ENCODE measurements at regions not wholly inside any gene's neighbourhood (a gene's known extent, or its start where the extent isn't known, plus 50 kb on each side); places are given as distances from the start of the nearest gene placed in this dataset.
"Not testable (repeated sequence)": the region's sequence is repeated elsewhere in the genome, so short reads cannot be mapped to it uniquely, and the experiment has no call there.

DNA sequence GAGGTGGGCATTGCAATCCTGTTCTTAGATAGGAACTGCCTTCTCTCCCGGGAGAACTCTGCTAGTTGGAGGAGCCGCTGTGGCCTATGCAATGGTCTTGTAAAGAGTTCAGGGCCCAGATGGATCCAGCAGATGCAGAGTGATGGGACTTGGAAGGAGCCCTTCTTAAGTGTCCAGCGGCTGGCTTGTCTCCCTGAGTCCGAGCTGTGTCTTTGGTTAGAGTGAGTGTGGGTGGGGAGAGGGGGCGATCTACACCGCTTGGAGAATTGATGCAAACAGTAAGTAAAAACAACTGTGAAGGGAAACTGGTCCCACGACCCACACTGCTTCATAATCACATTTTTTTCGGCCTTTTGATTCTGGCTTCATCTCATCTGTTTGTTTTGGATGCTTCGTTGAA is 89.8 kb upstream of the CYRIA start:
- Histone ChIP-seq H3K27me3 (ENCODE audit: insufficient read depth, low read depth, severe bottlenecking) (no peaks in the 10 kb centered on the region), H3K4me3 (ENCODE audit: low read depth, low read length) (no peak overlapping the region), H3K27ac (no peak overlapping the region), H3K9me3 (ENCODE audit: severe bottlenecking) (no peaks in the 10 kb centered on the region), H3K36me3 (no peaks in the 10 kb centered on the region)
- DNase-seq, result no peak
- TF ChIP-seq CTCF (IDR thresholded peaks at IDR 0.05; ENCODE audit: low read depth, low read length), result no peak

GRCh38 chr2:16753025-16753424 is 87.4 kb upstream of the CYRIA start:
- H3K36me3 ChIP-seq; H3K4me3 ChIP-seq (ENCODE audit: low read depth, low read length); H3K27me3 ChIP-seq (ENCODE audit: insufficient read depth, low read depth, severe bottlenecking); DNase-seq; H3K9me3 ChIP-seq (ENCODE audit: severe bottlenecking); H3K27ac ChIP-seq: not testable (repeated sequence)

DNA sequence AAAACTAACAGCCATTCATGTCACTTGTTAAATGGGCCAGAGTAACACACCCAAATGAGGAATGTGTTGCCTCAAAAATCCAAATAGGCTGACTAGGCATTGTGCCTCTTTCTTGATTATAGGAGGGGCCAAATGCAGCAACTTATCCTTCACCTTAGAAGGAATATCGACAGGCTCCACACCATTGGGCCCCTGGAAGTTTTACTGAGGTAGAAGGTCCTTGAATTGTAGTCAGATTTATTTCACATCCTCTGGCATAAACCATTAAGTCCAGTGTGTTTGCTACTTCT is 85.2 kb upstream of the CYRIA start:
- H3K4me3 ChIP-seq (ENCODE audit: low read depth, low read length); H3K27ac ChIP-seq; H3K9me3 ChIP-seq (ENCODE audit: severe bottlenecking); H3K36me3 ChIP-seq; DNase-seq; H3K27me3 ChIP-seq (ENCODE audit: insufficient read depth, low read depth, severe bottlenecking): not testable (repeated sequence)

DNA sequence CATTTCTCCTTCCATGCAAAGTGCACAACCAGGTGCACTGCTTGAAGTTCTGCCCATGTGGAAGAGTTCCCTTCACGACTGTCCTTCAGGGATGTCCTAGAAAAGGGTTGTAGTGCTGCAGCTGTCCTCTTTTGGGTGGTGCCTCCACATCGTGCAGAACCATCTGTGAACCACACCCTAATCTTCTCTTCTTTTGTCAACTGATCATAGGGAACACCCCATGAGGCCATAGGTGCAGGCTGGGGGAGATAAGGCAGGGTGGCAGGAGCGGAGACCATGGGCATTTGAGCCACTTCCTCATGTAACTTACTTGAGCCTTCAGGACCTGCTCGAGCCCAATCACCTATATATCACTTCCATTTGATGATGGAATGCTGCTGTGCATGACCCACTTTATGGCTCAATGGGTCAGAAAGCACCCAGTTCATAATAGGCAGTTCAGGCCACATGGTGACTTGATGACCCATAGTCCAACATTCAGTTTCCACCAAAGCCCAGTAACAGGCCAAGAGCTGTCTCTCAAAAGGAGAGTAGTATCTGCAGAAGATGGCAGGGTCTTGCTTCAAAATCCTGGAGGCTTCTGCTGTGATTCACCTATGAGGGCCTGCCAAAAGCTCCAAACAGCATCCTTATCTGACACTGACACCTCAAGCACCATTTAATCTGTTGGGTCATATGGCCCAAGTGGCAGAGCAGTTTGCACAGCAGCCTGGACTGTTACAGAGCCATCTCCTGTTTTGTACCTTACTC is 84.7 kb upstream of the CYRIA start:
- no peak overlapping the region for H3K4me3 ChIP-seq (ENCODE audit: low read depth, low read length)
- no peak for DNase-seq
- H3K27me3 ChIP-seq (ENCODE audit: insufficient read depth, low read depth, severe bottlenecking), result no peaks in the 10 kb centered on the region
- no peaks in the 10 kb centered on the region for H3K9me3 ChIP-seq (ENCODE audit: severe bottlenecking)
- no peak overlapping the region for H3K27ac ChIP-seq
- H3K36me3 ChIP-seq, result no peaks in the 10 kb centered on the region
- no peak for TF ChIP-seq CTCF (IDR thresholded peaks at IDR 0.05; ENCODE audit: low read depth, low read length)

DNA sequence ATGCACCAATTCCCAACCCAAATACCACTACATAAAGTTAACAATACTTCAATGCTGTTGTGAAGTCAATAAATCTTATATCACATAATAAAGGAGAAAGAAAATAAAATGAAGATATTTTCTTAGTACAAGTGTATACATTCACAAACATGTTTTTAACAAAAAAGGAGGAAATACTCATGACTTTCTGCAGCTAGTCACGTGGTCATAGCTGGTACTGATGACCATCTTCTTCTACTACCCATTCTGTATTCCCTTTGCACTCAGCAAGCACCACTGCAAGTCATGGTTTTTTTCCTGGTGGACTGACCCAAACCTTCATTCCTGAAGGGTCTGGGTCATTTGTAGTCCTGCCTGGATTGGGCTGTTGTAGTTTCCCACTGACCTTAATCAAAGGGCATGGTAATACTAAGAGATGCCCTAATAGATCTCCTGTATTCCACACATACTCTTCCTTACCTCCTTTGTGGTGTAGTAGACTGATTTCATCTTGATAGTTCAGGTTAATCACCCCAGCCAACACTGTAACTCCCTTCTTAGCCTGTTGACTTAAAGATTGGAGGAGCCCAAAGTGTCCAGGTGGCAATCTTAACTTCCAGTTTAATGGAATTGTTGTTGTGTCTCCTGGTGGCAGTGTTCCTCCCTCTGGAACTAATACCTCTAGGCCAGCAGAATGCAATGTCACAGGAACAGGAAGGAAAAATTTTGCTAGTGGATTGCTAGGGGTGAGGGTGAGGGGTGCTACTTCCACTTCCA is 83.1 kb upstream of the CYRIA start:
- not testable (repeated sequence) for H3K27ac ChIP-seq, DNase-seq

GRCh38 chr2:16747689-16748088 is 82.1 kb upstream of the CYRIA start:
- Histone ChIP-seq H3K27me3 (ENCODE audit: insufficient read depth, low read depth, severe bottlenecking) (no peaks in the 10 kb centered on the region), H3K27ac (no peak overlapping the region), H3K36me3 (no peaks in the 10 kb centered on the region), H3K4me3 (ENCODE audit: low read depth, low read length) (no peak overlapping the region), H3K9me3 (ENCODE audit: severe bottlenecking) (no peaks in the 10 kb centered on the region)
- no peak for TF ChIP-seq CTCF (IDR thresholded peaks at IDR 0.05; ENCODE audit: low read depth, low read length)
- no peak for DNase-seq

More for the DNA sequence above, 83.1 kb upstream of the CYRIA start:
- H3K4me3 ChIP-seq (ENCODE audit: low read depth, low read length); H3K36me3 ChIP-seq; H3K9me3 ChIP-seq (ENCODE audit: severe bottlenecking); H3K27me3 ChIP-seq (ENCODE audit: insufficient read depth, low read depth, severe bottlenecking): not testable (repeated sequence)

GRCh38 chr2:16747257-16747656 is 81.6 kb upstream of the CYRIA start:
- Histone ChIP-seq H3K27ac (no peak overlapping the region), H3K9me3 (ENCODE audit: severe bottlenecking) (no peaks in the 10 kb centered on the region), H3K27me3 (ENCODE audit: insufficient read depth, low read depth, severe bottlenecking) (no peaks in the 10 kb centered on the region), H3K4me3 (ENCODE audit: low read depth, low read length) (no peak overlapping the region), H3K36me3 (no peaks in the 10 kb centered on the region)
- no peak for TF ChIP-seq CTCF (IDR thresholded peaks at IDR 0.05; ENCODE audit: low read depth, low read length)
- DNase-seq, result no peak

All from WERI-Rb-1 (cell line).